ENCODE measurements at regions not wholly inside any gene's neighbourhood (a gene's known extent, or its start where the extent isn't known, plus 50 kb on each side); places are given as distances from the start of the nearest gene placed in this dataset.

DNA sequence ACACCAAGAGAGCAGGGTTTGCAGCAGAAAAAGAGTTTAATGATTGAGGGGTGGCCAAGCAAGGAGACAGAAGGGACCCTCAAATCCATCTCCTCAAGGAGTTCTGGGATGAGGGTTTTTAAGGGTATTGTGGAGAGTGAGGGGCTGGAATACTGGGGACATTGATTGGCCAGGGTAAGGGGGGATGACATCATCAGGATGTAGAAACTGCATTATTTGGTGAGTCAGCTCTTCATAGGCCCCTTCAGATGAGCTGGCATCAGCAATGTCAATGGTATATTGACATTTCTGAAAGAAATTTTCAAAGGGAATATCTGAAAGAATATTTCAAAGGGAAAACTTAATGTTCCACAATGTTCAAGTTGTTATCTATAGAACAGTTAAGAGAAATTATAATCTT lies 168.1 kb upstream of the SNX7 start:
- Histone ChIP-seq H3K79me2 (ENCODE audit: insufficient read depth) (no peaks in the 10 kb centered on the region), H3K9me2 (ENCODE audit: insufficient read depth) (no peaks in the 10 kb centered on the region), H2AFZ (no peak overlapping the region), H3K4me1 (ENCODE audit: insufficient read depth) (no peaks in the 10 kb centered on the region), H3K9me3 (ENCODE audit: low read depth) (no peaks in the 10 kb centered on the region), H3K4me3 (no peak overlapping the region), H3K36me3 (ENCODE audit: low read depth) (no peaks in the 10 kb centered on the region), H4K20me1 (ENCODE audit: insufficient read depth) (no peaks in the 10 kb centered on the region), H3K27ac (no peak overlapping the region), H3K27me3 (replicated peaks; ENCODE audit: insufficient read depth) (no peaks in the 10 kb centered on the region), H3K9ac (no peak overlapping the region), H3K4me2 (ENCODE audit: unreplicated experiment) (no peak overlapping the region), H3F3A (ENCODE audit: insufficient read depth) (no peaks in the 10 kb centered on the region)
- no peak for DNase-seq
- in situ Hi-C loops (cut with MboI) = no loop called here
- TF ChIP-seq EZH2phosphoT487 (IDR thresholded peaks at IDR 0.05; ENCODE audit: insufficient read depth, low read depth) (no peak), EZH2 (IDR thresholded peaks at IDR 0.05; ENCODE audit: insufficient read depth, poor library complexity, severe bottlenecking) (no peak)

- in situ Hi-C loops (cut with MboI) = no loop called here
- no peak overlapping the region for H3K9ac ChIP-seq
- H3K36me3 ChIP-seq (ENCODE audit: low read depth) = no peaks in the 10 kb centered on the region
- H4K20me1 ChIP-seq (ENCODE audit: insufficient read depth) = no peaks in the 10 kb centered on the region
- WGBS, 2 experiments (ENCODE audit: low coverage in 1 of 2, low lambda C conversion rate in 2 of 2, missing lambda C conversion rate in 2 of 2) = 51 to 55% methylated on average over 1 of the region's 1 CpG
- no peaks in the 10 kb centered on the region for H3K4me1 ChIP-seq (ENCODE audit: insufficient read depth)
- H3K4me3 ChIP-seq = no peak overlapping the region
- no peak for TF ChIP-seq EZH2 (IDR thresholded peaks at IDR 0.05; ENCODE audit: insufficient read depth, poor library complexity, severe bottlenecking)
- no peak for TF ChIP-seq EZH2phosphoT487 (IDR thresholded peaks at IDR 0.05; ENCODE audit: insufficient read depth, low read depth)
- H3K4me2 ChIP-seq (ENCODE audit: unreplicated experiment) = no peak overlapping the region
- no peaks in the 10 kb centered on the region for H3K9me2 ChIP-seq (ENCODE audit: insufficient read depth)
- no peaks in the 10 kb centered on the region for H3K27me3 ChIP-seq (replicated peaks; ENCODE audit: insufficient read depth)
- no peak overlapping the region for H2AFZ ChIP-seq
- no peak for DNase-seq
- H3F3A ChIP-seq (ENCODE audit: insufficient read depth) = no peaks in the 10 kb centered on the region
- no peaks in the 10 kb centered on the region for H3K9me3 ChIP-seq (ENCODE audit: low read depth)
- no peaks in the 10 kb centered on the region for H3K79me2 ChIP-seq (ENCODE audit: insufficient read depth)
- H3K27ac ChIP-seq = no peak overlapping the region
Observed at GRCh38 chr1:98490099-98490498, 171.4 kb upstream of the SNX7 start.

GRCh38 chr1:98487620-98488019 lies 173.9 kb upstream of the SNX7 start:
- no peak overlapping the region for H3K27ac ChIP-seq
- DNase-seq = no peak
- no peaks in the 10 kb centered on the region for H3F3A ChIP-seq (ENCODE audit: insufficient read depth)
- WGBS, 2 experiments (ENCODE audit: low coverage in 1 of 2, low lambda C conversion rate in 2 of 2, missing lambda C conversion rate in 2 of 2) = 73 to 77% methylated on average over 5 of the region's 5 CpGs
- H3K9me2 ChIP-seq (ENCODE audit: insufficient read depth) = no peaks in the 10 kb centered on the region
- H3K79me2 ChIP-seq (ENCODE audit: insufficient read depth) = no peaks in the 10 kb centered on the region
- in situ Hi-C loops (cut with MboI) = no loop called here
- TF ChIP-seq EZH2 (IDR thresholded peaks at IDR 0.05; ENCODE audit: insufficient read depth, poor library complexity, severe bottlenecking) (no peak), EZH2phosphoT487 (IDR thresholded peaks at IDR 0.05; ENCODE audit: insufficient read depth, low read depth) (no peak)
- H3K27me3 ChIP-seq (replicated peaks; ENCODE audit: insufficient read depth) = no peaks in the 10 kb centered on the region
- H2AFZ ChIP-seq = no peak overlapping the region
- H4K20me1 ChIP-seq (ENCODE audit: insufficient read depth) = no peaks in the 10 kb centered on the region
- no peaks in the 10 kb centered on the region for H3K9me3 ChIP-seq (ENCODE audit: low read depth)
- no peak overlapping the region for H3K4me2 ChIP-seq (ENCODE audit: unreplicated experiment)
- H3K4me3 ChIP-seq = no peak overlapping the region
- H3K9ac ChIP-seq = no peak overlapping the region
- H3K36me3 ChIP-seq (ENCODE audit: low read depth) = no peaks in the 10 kb centered on the region
- H3K4me1 ChIP-seq (ENCODE audit: insufficient read depth) = no peaks in the 10 kb centered on the region

GRCh38 chr1:98482611-98483010 lies 178.9 kb upstream of the SNX7 start:
- H3K79me2 ChIP-seq (ENCODE audit: insufficient read depth) = no peaks in the 10 kb centered on the region
- H4K20me1 ChIP-seq (ENCODE audit: insufficient read depth) = no peaks in the 10 kb centered on the region
- no peaks in the 10 kb centered on the region for H3K36me3 ChIP-seq (ENCODE audit: low read depth)
- no peak for DNase-seq
- no peaks in the 10 kb centered on the region for H3K27me3 ChIP-seq (replicated peaks; ENCODE audit: insufficient read depth)
- no peak for TF ChIP-seq EZH2 (IDR thresholded peaks at IDR 0.05; ENCODE audit: insufficient read depth, poor library complexity, severe bottlenecking)
- no peak for TF ChIP-seq EZH2phosphoT487 (IDR thresholded peaks at IDR 0.05; ENCODE audit: insufficient read depth, low read depth)
- H3K4me1 ChIP-seq (ENCODE audit: insufficient read depth) = peaks cover 9% of the 10 kb centered on the region
- H3K4me3 ChIP-seq = no peak overlapping the region
- H3K27ac ChIP-seq = no peak overlapping the region
- H3F3A ChIP-seq (ENCODE audit: insufficient read depth) = no peaks in the 10 kb centered on the region
- H3K9ac ChIP-seq = no peak overlapping the region
- H3K9me2 ChIP-seq (ENCODE audit: insufficient read depth) = no peaks in the 10 kb centered on the region
- WGBS, 2 experiments (ENCODE audit: low coverage in 1 of 2, low lambda C conversion rate in 2 of 2, missing lambda C conversion rate in 2 of 2) = 86 to 92% methylated on average over 3 of the region's 3 CpGs
- in situ Hi-C loops (cut with MboI) = no loop called here
- no peaks in the 10 kb centered on the region for H3K9me3 ChIP-seq (ENCODE audit: low read depth)
- no peak overlapping the region for H3K4me2 ChIP-seq (ENCODE audit: unreplicated experiment)
- H2AFZ ChIP-seq = no peak overlapping the region

GRCh38 chr1:98480271-98480670 lies 181.2 kb upstream of the SNX7 start:
- Histone ChIP-seq H3K79me2 (ENCODE audit: insufficient read depth) (no peaks in the 10 kb centered on the region), H3K4me3 (no peak overlapping the region), H3K36me3 (ENCODE audit: low read depth) (no peaks in the 10 kb centered on the region), H2AFZ (0 out of 2 replicates have a peak overlapping the region, but pooled peaks have one; percentile 1), H3K27ac (no peak overlapping the region), H4K20me1 (ENCODE audit: insufficient read depth) (no peaks in the 10 kb centered on the region), H3K4me1 (ENCODE audit: insufficient read depth) (peaks cover 9% of the 10 kb centered on the region), H3K27me3 (replicated peaks; ENCODE audit: insufficient read depth) (no peaks in the 10 kb centered on the region), H3F3A (ENCODE audit: insufficient read depth) (no peaks in the 10 kb centered on the region), H3K9me3 (ENCODE audit: low read depth) (no peaks in the 10 kb centered on the region), H3K4me2 (ENCODE audit: unreplicated experiment) (no peak overlapping the region), H3K9me2 (ENCODE audit: insufficient read depth) (no peaks in the 10 kb centered on the region), H3K9ac (no peak overlapping the region)
- TF ChIP-seq EZH2phosphoT487 (IDR thresholded peaks at IDR 0.05; ENCODE audit: insufficient read depth, low read depth) (no peak), EZH2 (IDR thresholded peaks at IDR 0.05; ENCODE audit: insufficient read depth, poor library complexity, severe bottlenecking) (no peak)
- DNase-seq = no peak
- in situ Hi-C loops (cut with MboI) = no loop called here
- WGBS, 2 experiments (ENCODE audit: low coverage in 1 of 2, low lambda C conversion rate in 2 of 2, missing lambda C conversion rate in 2 of 2) = 24 to 32% methylated on average over 2 of the region's 2 CpGs
